HL-60 (cell line): ENCODE measurements at regions not wholly inside any gene's neighbourhood (a gene's known extent, or its start where the extent isn't known, plus 50 kb on each side); places are given as distances from the start of the nearest gene placed in this dataset.

Experiments used
- DNase-seq, 2 experiments: peaks; one replicate each; pipeline ENCODE4 v3.0.0-alpha.2; 2010 to 2020; ENCODE audit warnings: low read depth in 1 of 2, low spot score in 1 of 2
- H3K27ac ChIP-seq: fragments of 250-450 bp; sonication (Bioruptor Pico); replicated peaks from 2 replicates; pipeline ENCODE4 v1.5.1; 2020; ENCODE audit warnings: mild to moderate bottlenecking, moderate library complexity
- H3K27me3 ChIP-seq: fragments of 250-450 bp; sonication (Bioruptor Pico); 2 replicates; pipeline ENCODE4 v1.5.1; 2021; ENCODE audit warnings: mild to moderate bottlenecking, moderate library complexity; ENCODE audit not compliant: insufficient read depth, poor library complexity, severe bottlenecking
- H3K4me3 ChIP-seq: replicated peaks from 2 replicates; pipeline ENCODE4 v1.5.1; 2011; ENCODE audit warnings: mild to moderate bottlenecking, control low read depth, low read length; ENCODE audit not compliant: insufficient read depth
- GABPA ChIP-seq: IDR thresholded peaks from 2 replicates; pipeline ENCODE4 v1.6.1; 2012; ENCODE audit warnings: low read depth
- POLR2AphosphoS5 ChIP-seq: IDR thresholded peaks from 2 replicates; pipeline ENCODE4 v1.6.1; 2012; ENCODE audit warnings: low read depth
- SPI1 ChIP-seq: IDR thresholded peaks from 2 replicates; pipeline ENCODE4 v1.6.1; 2012; ENCODE audit warnings: low read depth, mild to moderate bottlenecking, borderline replicate concordance
- TF ChIP-seq, protein P1 (sequence below): IDR thresholded peaks from one replicate; pipeline ENCODE4 v1.5.1; 2011; ENCODE audit warnings: low read length, control low read depth, inconsistent platforms; ENCODE audit not compliant: insufficient read depth
- TF ChIP-seq, protein P2 (sequence below): IDR thresholded peaks from 2 replicates; pipeline ENCODE4 v1.6.1; 2012; ENCODE audit warnings: low read depth; ENCODE audit not compliant: insufficient replicate concordance

DNA sequence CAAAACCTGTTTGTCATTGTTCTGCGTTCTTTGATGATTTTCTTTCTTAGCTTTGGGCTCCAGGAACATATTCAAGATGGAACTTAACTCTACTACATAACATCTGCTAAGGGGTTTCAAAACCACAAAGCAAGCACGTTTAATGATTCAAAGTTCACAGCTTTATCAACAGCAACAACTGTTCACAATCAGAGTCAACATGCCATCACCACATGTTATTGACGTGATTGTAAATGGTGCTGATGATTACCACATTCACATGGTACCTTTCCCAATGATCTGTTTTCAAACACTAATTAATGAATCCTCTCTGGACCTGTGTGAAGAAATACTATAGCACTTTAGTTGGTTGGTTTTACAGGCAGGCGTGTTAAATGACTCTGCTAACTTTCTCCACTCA is 180.6 kb upstream of the CEP162 start:
- no peak for DNase-seq
- Histone ChIP-seq H3K27ac (no peak overlapping the region), H3K4me3 (no peak overlapping the region), H3K27me3 (no peaks in the 10 kb centered on the region)
- TF ChIP-seq, protein P1, sequence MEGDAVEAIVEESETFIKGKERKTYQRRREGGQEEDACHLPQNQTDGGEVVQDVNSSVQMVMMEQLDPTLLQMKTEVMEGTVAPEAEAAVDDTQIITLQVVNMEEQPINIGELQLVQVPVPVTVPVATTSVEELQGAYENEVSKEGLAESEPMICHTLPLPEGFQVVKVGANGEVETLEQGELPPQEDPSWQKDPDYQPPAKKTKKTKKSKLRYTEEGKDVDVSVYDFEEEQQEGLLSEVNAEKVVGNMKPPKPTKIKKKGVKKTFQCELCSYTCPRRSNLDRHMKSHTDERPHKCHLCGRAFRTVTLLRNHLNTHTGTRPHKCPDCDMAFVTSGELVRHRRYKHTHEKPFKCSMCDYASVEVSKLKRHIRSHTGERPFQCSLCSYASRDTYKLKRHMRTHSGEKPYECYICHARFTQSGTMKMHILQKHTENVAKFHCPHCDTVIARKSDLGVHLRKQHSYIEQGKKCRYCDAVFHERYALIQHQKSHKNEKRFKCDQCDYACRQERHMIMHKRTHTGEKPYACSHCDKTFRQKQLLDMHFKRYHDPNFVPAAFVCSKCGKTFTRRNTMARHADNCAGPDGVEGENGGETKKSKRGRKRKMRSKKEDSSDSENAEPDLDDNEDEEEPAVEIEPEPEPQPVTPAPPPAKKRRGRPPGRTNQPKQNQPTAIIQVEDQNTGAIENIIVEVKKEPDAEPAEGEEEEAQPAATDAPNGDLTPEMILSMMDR: no peak
- no peak for TF ChIP-seq SPI1
- TF ChIP-seq, protein P2, sequence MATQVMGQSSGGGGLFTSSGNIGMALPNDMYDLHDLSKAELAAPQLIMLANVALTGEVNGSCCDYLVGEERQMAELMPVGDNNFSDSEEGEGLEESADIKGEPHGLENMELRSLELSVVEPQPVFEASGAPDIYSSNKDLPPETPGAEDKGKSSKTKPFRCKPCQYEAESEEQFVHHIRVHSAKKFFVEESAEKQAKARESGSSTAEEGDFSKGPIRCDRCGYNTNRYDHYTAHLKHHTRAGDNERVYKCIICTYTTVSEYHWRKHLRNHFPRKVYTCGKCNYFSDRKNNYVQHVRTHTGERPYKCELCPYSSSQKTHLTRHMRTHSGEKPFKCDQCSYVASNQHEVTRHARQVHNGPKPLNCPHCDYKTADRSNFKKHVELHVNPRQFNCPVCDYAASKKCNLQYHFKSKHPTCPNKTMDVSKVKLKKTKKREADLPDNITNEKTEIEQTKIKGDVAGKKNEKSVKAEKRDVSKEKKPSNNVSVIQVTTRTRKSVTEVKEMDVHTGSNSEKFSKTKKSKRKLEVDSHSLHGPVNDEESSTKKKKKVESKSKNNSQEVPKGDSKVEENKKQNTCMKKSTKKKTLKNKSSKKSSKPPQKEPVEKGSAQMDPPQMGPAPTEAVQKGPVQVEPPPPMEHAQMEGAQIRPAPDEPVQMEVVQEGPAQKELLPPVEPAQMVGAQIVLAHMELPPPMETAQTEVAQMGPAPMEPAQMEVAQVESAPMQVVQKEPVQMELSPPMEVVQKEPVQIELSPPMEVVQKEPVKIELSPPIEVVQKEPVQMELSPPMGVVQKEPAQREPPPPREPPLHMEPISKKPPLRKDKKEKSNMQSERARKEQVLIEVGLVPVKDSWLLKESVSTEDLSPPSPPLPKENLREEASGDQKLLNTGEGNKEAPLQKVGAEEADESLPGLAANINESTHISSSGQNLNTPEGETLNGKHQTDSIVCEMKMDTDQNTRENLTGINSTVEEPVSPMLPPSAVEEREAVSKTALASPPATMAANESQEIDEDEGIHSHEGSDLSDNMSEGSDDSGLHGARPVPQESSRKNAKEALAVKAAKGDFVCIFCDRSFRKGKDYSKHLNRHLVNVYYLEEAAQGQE: no peak
- TF ChIP-seq GABPA: no peak
- no peak for TF ChIP-seq POLR2AphosphoS5

DNA sequence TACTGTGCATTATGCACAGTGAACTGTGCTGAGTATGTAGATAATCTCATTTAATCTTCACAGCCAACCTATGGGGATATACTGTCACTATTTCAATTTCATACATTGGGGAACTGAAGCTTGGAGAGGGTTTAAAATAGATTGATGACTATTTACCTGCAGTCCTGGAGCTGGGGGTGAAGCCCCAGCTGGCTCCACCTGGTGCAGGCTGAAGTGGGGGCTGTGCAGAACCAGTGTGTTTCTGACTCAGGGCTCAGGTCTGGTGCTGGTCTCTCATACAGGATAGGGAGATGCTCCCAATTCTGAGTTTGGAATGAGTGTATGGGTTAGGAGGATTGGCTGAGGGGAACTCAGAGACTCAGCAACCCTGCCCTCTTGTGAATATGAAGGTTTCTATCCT is 176.1 kb upstream of the CEP162 start:
- Histone ChIP-seq H3K4me3 (no peak overlapping the region), H3K27me3 (no peaks in the 10 kb centered on the region), H3K27ac (no peak overlapping the region)
- no peak for DNase-seq
- TF ChIP-seq GABPA: no peak
- TF ChIP-seq SPI1: no peak
- TF ChIP-seq, protein P1: no peak
- no peak for TF ChIP-seq POLR2AphosphoS5
- TF ChIP-seq, protein P2: no peak

DNA sequence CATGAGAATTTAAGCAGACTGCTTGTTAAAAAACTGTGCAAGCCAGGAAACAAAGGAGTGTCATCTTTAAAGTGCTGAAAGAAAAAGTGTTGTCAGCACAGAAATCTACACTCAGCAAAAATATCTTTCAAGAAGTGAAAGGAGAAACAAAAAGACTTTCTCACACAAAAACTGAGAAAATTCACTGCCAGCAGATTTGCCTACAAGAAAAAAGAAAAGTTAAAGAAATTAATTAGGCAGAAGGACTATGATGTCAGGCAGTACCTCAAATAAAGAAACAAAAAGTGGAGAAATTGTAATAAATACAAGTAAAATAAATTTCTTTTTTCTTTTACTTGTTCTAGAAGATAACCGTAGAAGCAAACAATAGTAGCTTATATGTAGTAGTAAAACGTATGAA is 171.6 kb upstream of the CEP162 start:
- H3K4me3 ChIP-seq: no peak overlapping the region
- DNase-seq: no peak
- H3K27me3 ChIP-seq: no peaks in the 10 kb centered on the region
- TF ChIP-seq, protein P1: no peak
- TF ChIP-seq GABPA (no peak), POLR2AphosphoS5 (no peak), SPI1 (no peak)
- no peak overlapping the region for H3K27ac ChIP-seq

DNA sequence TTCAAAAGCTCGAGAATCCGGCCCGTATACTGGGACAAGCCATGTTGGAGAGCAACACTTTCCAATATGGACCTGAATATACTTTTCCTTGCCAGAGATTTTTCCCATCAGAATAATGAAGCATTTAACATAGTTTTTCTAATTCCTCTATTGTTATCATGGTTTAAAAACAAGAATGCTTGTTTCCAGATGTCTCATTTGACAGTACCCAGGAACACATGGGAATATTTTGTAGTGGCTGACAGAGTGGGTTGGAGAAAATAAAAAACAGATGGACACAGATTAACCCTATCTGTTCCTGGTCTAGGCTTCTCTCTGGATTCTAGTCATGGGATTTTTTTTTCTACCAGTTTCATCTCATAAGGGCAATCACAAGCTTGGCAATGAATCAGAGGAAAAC is 164.8 kb upstream of the CEP162 start:
- Histone ChIP-seq H3K27me3 (no peaks in the 10 kb centered on the region), H3K27ac (no peak overlapping the region), H3K4me3 (no peak overlapping the region)
- DNase-seq: no peak
- TF ChIP-seq, protein P2: no peak
- no peak for TF ChIP-seq SPI1
- TF ChIP-seq, protein P1: no peak
- TF ChIP-seq GABPA: no peak
- TF ChIP-seq POLR2AphosphoS5: no peak
